ENCODE measurements at regions not wholly inside any gene's neighbourhood (a gene's known extent, or its start where the extent isn't known, plus 50 kb on each side); places are given as distances from the start of the nearest gene placed in this dataset.

- H3K27ac ChIP-seq = no peak overlapping the region
- 56 to 77% (median 63%) methylated on average over 3 of the region's 3 CpGs for WGBS, 5 donors
- H3K4me1 ChIP-seq = no peaks in the 10 kb centered on the region
- TF ChIP-seq POLR2A (IDR thresholded peaks at IDR 0.05) = no peak
- TF ChIP-seq CTCF (IDR thresholded peaks at IDR 0.05 in 8 of 11, conservative IDR thresholded peaks at IDR 0.05 in 3 of 11) = no peak
- no peak for TF ChIP-seq POLR2AphosphoS5 (IDR thresholded peaks at IDR 0.05)
- DNase-seq = no peak
- no peaks in the 10 kb centered on the region for H3K27me3 ChIP-seq (replicated peaks in 1 of 7)
- peaks cover 0 to 46% (median 31%) of the 10 kb centered on the region in 8 donors for H3K9me3 ChIP-seq
- intact Hi-C loops (cut with DNase I; ENCODE audit: low total_unique reads) = no loop called here
- H3K36me3 ChIP-seq = no peaks in the 10 kb centered on the region
- H3K4me3 ChIP-seq = no peak overlapping the region
These were observed 481.0 kb upstream of the MYT1L start for GRCh38 chr2:2812117-2812516.

- WGBS, 5 donors = 58 to 74% (median 65%) methylated on average over 6 of the region's 6 CpGs
- Histone ChIP-seq H3K36me3 (no peaks in the 10 kb centered on the region), H3K27ac (no peak overlapping the region), H3K9me3 (peaks cover 0 to 36% (median 24%) of the 10 kb centered on the region in 8 donors), H3K4me3 (no peak overlapping the region), H3K27me3 (replicated peaks in 1 of 7) (no peaks in the 10 kb centered on the region), H3K4me1 (no peaks in the 10 kb centered on the region)
- no peak for DNase-seq
- TF ChIP-seq POLR2AphosphoS5 (IDR thresholded peaks at IDR 0.05) (no peak), POLR2A (IDR thresholded peaks at IDR 0.05) (no peak), CTCF (IDR thresholded peaks at IDR 0.05 in 8 of 11, conservative IDR thresholded peaks at IDR 0.05 in 3 of 11) (no peak)
- intact Hi-C loops (cut with DNase I; ENCODE audit: low total_unique reads) = no loop called here
These were observed 479.4 kb upstream of the MYT1L start for GRCh38 chr2:2810504-2810903.

GRCh38 chr2:2809771-2810170 is 478.7 kb upstream of the MYT1L start:
- no peak for TF ChIP-seq POLR2A (IDR thresholded peaks at IDR 0.05)
- no peak for TF ChIP-seq CTCF (IDR thresholded peaks at IDR 0.05 in 8 of 11, conservative IDR thresholded peaks at IDR 0.05 in 3 of 11)
- TF ChIP-seq POLR2AphosphoS5 (IDR thresholded peaks at IDR 0.05) = no peak
- intact Hi-C loops (cut with DNase I; ENCODE audit: low total_unique reads) = no loop called here
- Histone ChIP-seq H3K27me3 (replicated peaks in 1 of 7) (no peaks in the 10 kb centered on the region), H3K4me1 (no peaks in the 10 kb centered on the region), H3K9me3 (peaks cover 0 to 31% (median 21%) of the 10 kb centered on the region in 8 donors), H3K27ac (no peak overlapping the region), H3K36me3 (no peaks in the 10 kb centered on the region), H3K4me3 (no peak overlapping the region)
- WGBS, 5 donors = 85 to 95% (median 86%) methylated on average over 7 of the region's 7 CpGs
- DNase-seq = peak; percentile 66

- no peak overlapping the region for H3K27ac ChIP-seq
- TF ChIP-seq POLR2AphosphoS5 (IDR thresholded peaks at IDR 0.05) = no peak
- TF ChIP-seq CTCF (IDR thresholded peaks at IDR 0.05 in 8 of 11, conservative IDR thresholded peaks at IDR 0.05 in 3 of 11) = no peak
- TF ChIP-seq POLR2A (IDR thresholded peaks at IDR 0.05) = no peak
- intact Hi-C loops (cut with DNase I; ENCODE audit: low total_unique reads) = no loop called here
- H3K4me1 ChIP-seq = no peaks in the 10 kb centered on the region
- H3K36me3 ChIP-seq = no peaks in the 10 kb centered on the region
- peaks cover 0 to 20% (median 9%) of the 10 kb centered on the region in 8 donors for H3K9me3 ChIP-seq
- no peak overlapping the region for H3K4me3 ChIP-seq
- DNase-seq = peak; percentile 45
- 68 to 78% (median 71%) methylated on average over 7 of the region's 7 CpGs for WGBS, 5 donors
- H3K27me3 ChIP-seq (replicated peaks in 1 of 7) = no peaks in the 10 kb centered on the region
These were observed 477.5 kb upstream of the MYT1L start for GRCh38 chr2:2808551-2809058.

Measured in spleen (tissue), 11 donors.